Activated CD4-positive, alpha-beta T cell treated with anti-CD3 and anti-CD28 coated beads for 4 hours (primary cell): ENCODE measurements at regions not wholly inside any gene's neighbourhood (a gene's known extent, or its start where the extent isn't known, plus 50 kb on each side); places are given as distances from the start of the nearest gene placed in this dataset.
A peak's percentile ranks its signal among the peaks of the same experiment; 100 is the strongest.
"Not testable (repeated sequence)": the region's sequence is repeated elsewhere in the genome, so short reads cannot be mapped to it uniquely, and the experiment has no call there.

Source experiments
- DNase-seq, 2 donors: peaks; one replicate each; pipeline ENCODE4 v3.0.0-alpha.2; 2020

DNA sequence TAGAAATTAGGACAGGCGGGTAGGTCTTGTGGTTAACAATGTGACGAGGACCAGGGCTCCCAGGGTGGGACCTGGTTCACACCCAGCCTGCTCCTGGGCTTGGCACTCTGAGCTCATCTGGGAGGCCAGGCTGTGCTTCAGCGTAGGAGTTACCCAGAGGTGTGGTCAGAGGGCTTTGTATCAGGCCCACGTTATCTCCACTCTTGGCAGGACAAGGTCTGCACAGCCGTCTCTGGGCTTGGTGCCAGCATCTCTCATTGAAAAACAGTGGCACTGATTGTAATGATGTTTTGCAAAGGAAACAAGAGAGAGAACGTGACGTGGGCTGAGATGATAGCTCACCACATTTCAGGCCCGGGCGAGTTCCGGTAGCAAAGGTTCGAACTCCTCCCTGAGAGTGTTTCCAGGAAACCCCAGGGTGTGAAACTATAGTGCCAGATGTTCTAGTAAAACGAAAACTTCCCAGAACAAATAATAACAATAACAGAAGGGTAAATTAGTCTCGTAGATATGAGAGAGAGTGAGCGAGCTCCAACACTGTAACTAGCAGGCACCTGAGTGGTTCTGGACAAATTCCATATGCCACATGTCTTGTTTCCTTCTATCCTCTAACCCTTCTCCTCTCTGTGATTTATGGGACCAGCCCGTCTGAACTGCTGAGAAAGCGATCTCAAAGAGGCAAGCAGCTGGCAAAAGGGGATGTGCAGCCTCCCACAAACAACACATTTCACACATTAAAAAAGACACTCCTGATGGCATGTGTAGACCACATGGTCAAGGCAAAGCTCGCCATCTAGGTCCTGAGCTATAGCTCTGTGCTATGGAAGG lies 227.3 kb downstream of the KTN1 start:
- peak; percentile 60 to 74 for DNase-seq

- DNase-seq: no peak
Measured at GRCh38 chr14:55807881-55808379, 227.9 kb downstream of the KTN1 start.

DNA sequence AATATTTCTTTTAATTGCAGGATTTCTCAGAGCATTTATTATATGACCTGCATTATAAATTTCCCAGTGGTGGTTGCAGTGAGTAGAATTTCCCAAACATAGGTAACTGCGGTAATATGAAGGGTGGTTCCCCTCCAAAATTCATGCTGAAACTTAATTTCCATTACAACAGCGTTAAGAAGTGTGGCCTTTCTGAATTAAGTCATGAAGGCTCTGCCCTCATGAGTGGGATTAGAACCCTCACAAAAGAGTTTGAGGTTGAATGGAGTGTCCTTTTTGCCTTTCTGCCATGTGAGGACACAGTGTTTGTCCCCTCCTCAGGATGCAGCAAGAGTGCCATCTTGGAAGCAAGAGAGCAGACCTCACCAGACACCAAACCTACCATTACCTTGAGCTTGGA lies 233.6 kb downstream of the KTN1 start:
- no peak for DNase-seq

- DNase-seq: no peak
Measured at GRCh38 chr14:55814064-55814463, 234.1 kb downstream of the KTN1 start.

DNA sequence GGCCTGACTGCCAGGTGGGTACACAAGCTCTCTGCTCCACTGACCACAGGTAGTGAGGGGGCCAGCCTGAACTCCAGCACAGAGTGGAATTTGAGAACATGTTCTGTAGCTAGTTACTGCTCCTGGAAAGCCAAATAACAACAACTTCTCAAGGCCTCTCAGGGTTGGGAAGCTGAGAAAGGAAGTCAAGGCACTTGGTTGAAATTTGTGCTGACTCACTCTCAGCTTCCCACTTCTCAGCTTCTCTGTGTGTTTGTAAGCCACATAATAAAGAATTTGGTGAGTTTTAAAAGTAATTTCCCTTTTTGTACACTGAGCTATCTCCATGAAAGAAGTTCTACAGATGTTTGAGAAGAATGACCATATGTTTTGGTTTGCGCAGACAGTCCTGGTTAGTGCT lies 234.9 kb downstream of the KTN1 start:
- no peak for DNase-seq

GRCh38 chr14:55816225-55816624 lies 236.2 kb downstream of the KTN1 start:
- no peak for DNase-seq

DNA sequence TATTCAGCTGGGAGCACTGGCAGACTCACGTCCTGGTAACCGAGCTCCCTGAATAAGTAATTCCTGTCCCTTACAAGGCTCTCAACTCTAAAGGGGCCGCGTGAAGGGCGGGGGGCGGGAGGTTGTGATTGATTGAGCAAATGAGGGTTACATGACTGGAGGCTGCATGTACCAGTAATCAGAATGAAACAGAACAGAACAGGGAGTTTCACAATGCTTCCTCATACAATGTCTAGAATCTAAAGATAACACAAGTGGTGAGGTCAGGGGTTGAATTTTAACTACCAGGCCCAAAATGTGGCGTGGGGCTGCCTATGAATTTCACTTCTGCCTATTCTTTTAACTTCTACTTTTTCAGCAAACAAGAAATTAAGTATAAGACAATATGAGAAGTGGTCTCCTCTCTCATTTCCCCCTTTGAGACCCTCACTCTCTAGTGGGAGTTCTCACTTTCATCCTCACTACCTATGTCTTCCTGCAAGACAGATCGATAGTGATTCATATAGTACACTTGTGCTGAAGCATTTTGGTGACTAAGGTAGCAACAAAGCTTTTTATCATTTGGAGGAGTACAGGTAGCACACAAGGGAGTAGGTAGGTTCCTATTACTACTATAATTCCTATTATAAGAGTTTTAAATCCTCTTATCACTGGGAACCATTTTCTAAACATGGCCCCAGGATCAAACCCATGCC lies 239.8 kb downstream of the KTN1 start:
- no peak for DNase-seq

GRCh38 chr14:55822906-55823305 lies 242.9 kb downstream of the KTN1 start:
- no peak for DNase-seq

DNA sequence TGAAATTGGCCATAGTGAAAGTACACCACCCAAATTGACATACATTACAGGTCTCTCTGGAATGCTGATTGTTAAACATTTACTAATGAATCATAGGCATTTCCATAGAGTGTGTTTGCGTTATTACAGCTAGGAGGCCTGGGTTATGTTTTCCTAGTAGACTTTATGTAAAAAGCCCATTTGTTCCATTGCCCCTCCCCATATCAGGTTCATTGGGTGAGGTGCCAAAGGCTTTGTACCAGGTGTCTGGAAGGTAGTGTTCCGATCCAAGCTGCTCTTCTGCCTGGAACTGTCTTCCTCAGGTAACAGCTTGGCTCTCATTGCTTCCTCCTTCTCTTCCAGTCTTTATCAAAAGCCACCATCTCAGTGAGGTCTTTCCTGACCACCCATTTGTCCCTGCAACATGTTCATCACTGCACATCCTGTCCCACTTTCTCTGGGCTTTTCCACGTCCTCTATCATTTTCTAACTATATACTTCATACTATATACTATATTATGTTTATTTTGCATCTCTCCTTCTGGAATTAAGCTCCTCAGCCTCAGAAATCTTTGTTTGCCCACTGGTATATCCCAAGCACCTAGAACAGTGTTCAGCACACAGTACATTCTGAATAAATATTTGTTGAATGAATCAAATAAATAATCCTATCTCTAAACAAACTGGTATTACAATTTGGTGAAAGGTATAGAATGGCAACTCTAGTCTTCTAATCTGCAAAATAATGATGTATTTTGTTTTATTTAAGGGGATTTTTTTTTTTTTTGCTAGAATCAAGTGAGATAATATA lies 252.3 kb downstream of the KTN1 start:
- DNase-seq: no peak

- no peak for DNase-seq
Measured at GRCh38 chr14:55832974-55833373, 253.0 kb downstream of the KTN1 start.

DNA sequence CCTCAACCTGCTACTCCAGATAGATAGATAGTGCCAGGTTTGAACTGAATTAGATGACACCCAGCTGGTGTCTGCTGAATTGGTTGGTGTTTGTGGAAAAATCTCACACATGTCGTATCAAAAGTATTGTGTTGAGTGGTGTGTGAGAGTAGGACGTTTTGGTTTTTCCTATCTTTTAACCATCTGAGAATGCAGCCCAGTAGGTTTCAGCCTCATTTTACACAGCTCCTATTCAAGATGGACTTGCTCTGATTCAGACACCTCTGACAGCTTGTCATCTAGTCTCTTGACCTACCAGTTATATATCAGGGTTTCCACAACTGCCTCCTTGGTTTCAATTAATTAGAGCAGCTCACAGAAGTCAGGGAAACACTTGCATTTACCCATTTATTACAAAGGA lies 254.4 kb downstream of the KTN1 start:
- DNase-seq: no peak

DNA sequence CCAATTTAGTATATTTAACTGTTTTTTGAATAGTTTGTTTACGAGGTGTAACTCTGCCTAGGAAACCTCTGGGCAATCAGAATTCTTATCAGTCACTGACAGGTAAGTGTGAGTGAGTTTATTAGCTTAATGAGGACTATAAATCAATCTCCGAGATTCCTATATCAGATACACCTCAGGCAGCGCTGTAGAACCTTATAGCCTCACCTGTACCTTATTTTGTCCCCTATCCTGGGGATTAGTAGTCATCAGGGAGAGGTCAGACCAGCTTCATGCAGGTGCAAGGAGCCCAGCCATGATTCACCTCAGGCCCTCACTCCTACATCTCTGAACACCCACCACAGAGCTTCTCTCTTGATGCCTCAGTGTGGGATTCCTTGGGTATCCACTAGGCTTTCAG lies 256.0 kb downstream of the KTN1 start:
- DNase-seq: no peak

- no peak for DNase-seq
Measured at GRCh38 chr14:55837467-55837866, 257.5 kb downstream of the KTN1 start.

- no peak for DNase-seq
Measured at GRCh38 chr14:55838529-55839052, 258.6 kb downstream of the KTN1 start.

- DNase-seq: not testable (repeated sequence)
Measured at GRCh38 chr14:55839301-55839947, 259.4 kb downstream of the KTN1 start.

- DNase-seq: no peak
Measured at GRCh38 chr14:55840821-55841220, 260.8 kb downstream of the KTN1 start.

DNA sequence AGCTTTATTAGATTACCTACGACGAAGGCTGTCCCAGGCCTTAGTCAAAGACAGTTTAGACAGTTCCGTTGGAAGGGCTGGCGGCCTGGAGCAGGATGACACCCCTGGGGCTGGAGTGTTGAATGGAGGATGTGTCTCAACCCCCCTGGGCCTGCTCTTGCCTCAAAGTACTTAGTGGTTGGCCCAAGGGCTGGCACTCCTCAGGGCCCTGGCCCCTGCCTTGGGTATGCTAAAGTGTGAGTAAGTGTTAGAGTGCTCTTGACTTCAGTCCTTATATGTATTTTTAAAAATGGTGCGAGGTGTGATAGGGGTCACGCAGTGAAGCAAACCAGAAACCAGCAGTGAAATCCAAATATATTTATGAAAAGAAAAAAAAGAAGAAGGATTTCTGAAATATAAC lies 261.6 kb downstream of the KTN1 start:
- DNase-seq: no peak

GRCh38 chr14:55843718-55844403 lies 263.9 kb downstream of the KTN1 start:
- DNase-seq: no peak

- DNase-seq: no peak
Measured at GRCh38 chr14:55845963-55846825, 266.2 kb downstream of the KTN1 start.

GRCh38 chr14:55846826-55847446 lies 266.9 kb downstream of the KTN1 start:
- DNase-seq: no peak

DNA sequence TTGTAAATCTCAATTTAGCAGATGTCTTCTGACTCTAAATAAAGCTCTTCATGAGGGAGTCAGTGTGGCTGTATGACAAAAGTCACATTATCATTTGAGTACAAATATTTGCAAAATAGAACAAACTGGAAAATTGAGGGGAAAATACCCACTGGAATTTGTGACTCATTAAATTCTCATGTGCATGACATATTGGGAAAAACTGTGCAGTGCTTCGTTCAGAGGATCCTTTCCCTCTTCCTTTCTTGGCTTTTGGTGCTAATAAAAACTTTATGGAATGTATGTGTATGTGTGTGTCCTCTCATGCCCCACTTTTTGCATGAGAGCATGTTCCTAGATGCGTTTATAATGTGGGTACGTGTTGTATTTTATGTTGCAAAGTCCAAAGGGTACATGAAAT lies 267.8 kb downstream of the KTN1 start:
- DNase-seq: no peak
